GM11168 (cell line): ENCODE measurements at regions not wholly inside any gene's neighbourhood (a gene's known extent, or its start where the extent isn't known, plus 50 kb on each side); places are given as distances from the start of the nearest gene placed in this dataset.
"Not testable (repeated sequence)": the region's sequence is repeated elsewhere in the genome, so short reads cannot be mapped to it uniquely, and the experiment has no call there.

ENCODE experiments used
- in situ Hi-C: fragments of 300-500 bp; cut with MboI; formaldehyde crosslinking; loops from one replicate; pipeline ENCODE4 v1.12.0; 2022; ENCODE audit warnings: low sequenced_read_pairs; ENCODE audit not compliant: unreplicated experiment

- in situ Hi-C loops, result no loop called here
These were observed 414.1 kb downstream of the BRD1 start for GRCh38 chr22:49413551-49413950.

GRCh38 chr22:49413146-49413545, 414.5 kb downstream of the BRD1 start:
- in situ Hi-C loops, result no loop called here

- in situ Hi-C loops, result no loop called here
These were observed 415.4 kb downstream of the BRD1 start for GRCh38 chr22:49412236-49412635.

GRCh38 chr22:49411236-49411635, 416.4 kb downstream of the BRD1 start:
- in situ Hi-C loops, result no loop called here

- in situ Hi-C loops, result no loop called here
These were observed 419.4 kb downstream of the BRD1 start for GRCh38 chr22:49408102-49408836.

GRCh38 chr22:49406879-49407587, 420.6 kb downstream of the BRD1 start:
- in situ Hi-C loops, result no loop called here

- in situ Hi-C loops, result no loop called here
These were observed 421.5 kb downstream of the BRD1 start for GRCh38 chr22:49406047-49406650.

GRCh38 chr22:49405590-49405989, 422.1 kb downstream of the BRD1 start:
- in situ Hi-C loops, result no loop called here

- in situ Hi-C loops, result no loop called here
These were observed 423.0 kb downstream of the BRD1 start for GRCh38 chr22:49404576-49405241.

- in situ Hi-C loops, result no loop called here
These were observed 423.7 kb downstream of the BRD1 start for GRCh38 chr22:49404020-49404419.

GRCh38 chr22:49403102-49403501, 424.6 kb downstream of the BRD1 start:
- in situ Hi-C loops, result no loop called here

GRCh38 chr22:49402169-49402568, 425.5 kb downstream of the BRD1 start:
- in situ Hi-C loops, result no loop called here

- in situ Hi-C loops, result no loop called here
These were observed 426.6 kb downstream of the BRD1 start for GRCh38 chr22:49400941-49401598.

GRCh38 chr22:49400136-49400940, 427.3 kb downstream of the BRD1 start:
- in situ Hi-C loops, result no loop called here

- in situ Hi-C loops, result no loop called here
These were observed 429.0 kb downstream of the BRD1 start for GRCh38 chr22:49398646-49399045.

GRCh38 chr22:49398115-49398514, 429.6 kb downstream of the BRD1 start:
- in situ Hi-C loops, result no loop called here

GRCh38 chr22:49396817-49397216, 430.9 kb downstream of the BRD1 start:
- in situ Hi-C loops, result no loop called here

- in situ Hi-C loops, result no loop called here
These were observed 432.1 kb downstream of the BRD1 start for GRCh38 chr22:49395617-49396016.

- in situ Hi-C loops, result not testable (repeated sequence)
These were observed 432.6 kb downstream of the BRD1 start for GRCh38 chr22:49395062-49395461.
